Mucosa of descending colon (tissue), 3 donors: ENCODE measurements at regions not wholly inside any gene's neighbourhood (a gene's known extent, or its start where the extent isn't known, plus 50 kb on each side); places are given as distances from the start of the nearest gene placed in this dataset.

Experiments used
- ATAC-seq: fragments of 200-7000 bp; cut with Tn5 transposase; one replicate; pipeline ENCODE4 v1.9.1; 2020; ENCODE audit warnings: mild to moderate bottlenecking, moderate library complexity
- DNase-seq, 3 donors: peaks; one replicate each; pipeline ENCODE4 v3.0.0-alpha.2; 2020
- H3K36me3 ChIP-seq: fragments of 200-600 bp; one replicate; pipeline ENCODE4 v1.8.0; 2021; ENCODE audit warnings: low read depth, mild to moderate bottlenecking
- H3K4me1 ChIP-seq: fragments of 200-600 bp; one replicate; pipeline ENCODE4 v1.8.0; 2021; ENCODE audit warnings: low read depth, mild to moderate bottlenecking
- H3K4me3 ChIP-seq: fragments of 200-600 bp; one replicate; pipeline ENCODE4 v1.8.0; 2021; ENCODE audit warnings: mild to moderate bottlenecking
- H3K9me3 ChIP-seq: fragments of 200-600 bp; one replicate; pipeline ENCODE4 v1.8.0; 2021; ENCODE audit warnings: mild to moderate bottlenecking
- CTCF ChIP-seq: fragments of 200-600 bp; IDR thresholded peaks from one replicate; pipeline ENCODE4 v1.8.0; 2022; ENCODE audit warnings: antibody characterized with exemption, mild to moderate bottlenecking
- intact Hi-C, 2 donors: fragments of 100-400 bp; cut with DNase I in 1 of 2; cut with micrococcal nuclease in 1 of 2; formaldehyde crosslinking; loops; one replicate each; pipeline versions ENCODE4 v1.11.0 to v1.11.1; 2022; cut with DNase I, micrococcal nuclease
- donor health status: DM: no; HTN: no; CAD: no; lungs with moderate emphysema.
- donor health status: DM: no; HTN: no; CAD: no.
- donor health status: DM: no; HTN: yes; CAD: no.

GRCh38 chr7:88396948-88397322, 90.2 kb upstream of the STEAP4 start:
- no peak for TF ChIP-seq CTCF
- intact Hi-C loops, result no loop called here
- DNase-seq (no peak), ATAC-seq (no peak)
- Histone ChIP-seq H3K36me3 (no peaks in the 10 kb centered on the region), H3K4me1 (no peaks in the 10 kb centered on the region), H3K4me3 (no peak overlapping the region), H3K9me3 (no peaks in the 10 kb centered on the region)

DNA sequence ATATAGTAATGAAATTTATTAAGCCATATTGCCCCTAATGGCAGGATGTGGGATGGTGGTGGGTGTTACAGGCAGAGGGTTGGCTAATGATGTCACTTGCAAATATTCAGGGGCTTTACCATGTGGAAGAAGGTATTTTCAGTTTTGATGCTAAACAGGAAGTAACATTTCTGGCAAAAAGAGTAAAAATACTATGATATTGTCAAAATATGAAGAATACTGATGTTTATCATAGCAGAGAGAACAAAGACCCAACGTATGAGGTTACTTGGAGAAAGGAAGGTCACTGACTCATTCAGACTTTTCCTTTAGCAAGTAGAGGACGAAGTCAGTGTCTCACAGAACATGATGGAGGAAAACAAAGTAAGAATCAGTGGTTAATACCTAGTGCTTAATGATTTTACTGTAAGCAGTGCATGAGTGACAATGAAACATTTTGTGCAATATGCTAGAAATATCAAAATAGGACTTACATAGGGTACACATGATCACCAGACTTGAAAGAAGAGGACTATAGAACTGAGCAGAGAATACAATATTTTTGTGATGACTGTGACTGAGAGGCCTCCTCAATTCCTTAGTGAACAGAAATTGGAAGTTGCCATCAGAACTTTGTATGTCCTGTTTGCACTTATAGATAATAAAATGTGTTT, 89.7 kb upstream of the STEAP4 start:
- DNase-seq (no peak), ATAC-seq (no peak)
- intact Hi-C loops, result no loop called here
- Histone ChIP-seq H3K36me3 (no peaks in the 10 kb centered on the region), H3K4me3 (no peak overlapping the region), H3K9me3 (no peaks in the 10 kb centered on the region), H3K4me1 (no peaks in the 10 kb centered on the region)
- TF ChIP-seq CTCF, result no peak

DNA sequence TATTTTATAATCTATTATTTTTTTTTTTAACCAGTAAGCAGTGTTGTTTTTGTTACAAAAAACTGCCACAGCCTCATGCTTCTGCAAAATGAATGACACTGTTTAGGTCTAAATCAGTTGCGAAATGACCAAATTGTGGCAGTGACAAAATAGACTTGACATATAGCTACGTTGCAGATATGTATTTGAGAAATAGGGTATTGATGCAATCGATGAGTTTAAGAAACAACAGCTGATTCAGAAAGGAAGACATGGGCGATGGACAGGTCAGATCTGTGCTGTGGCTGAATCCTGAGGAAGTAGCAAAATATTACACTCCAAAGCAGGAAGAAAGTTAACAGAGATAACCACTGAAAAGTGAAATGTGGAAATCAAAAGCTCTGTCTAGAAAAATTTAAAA, 89.0 kb upstream of the STEAP4 start:
- H3K4me3 ChIP-seq, result no peak overlapping the region
- DNase-seq (no peak), ATAC-seq (no peak)
- intact Hi-C loops, result no loop called here
- no peaks in the 10 kb centered on the region for H3K36me3 ChIP-seq
- no peaks in the 10 kb centered on the region for H3K9me3 ChIP-seq
- H3K4me1 ChIP-seq, result no peaks in the 10 kb centered on the region
- TF ChIP-seq CTCF, result no peak

DNA sequence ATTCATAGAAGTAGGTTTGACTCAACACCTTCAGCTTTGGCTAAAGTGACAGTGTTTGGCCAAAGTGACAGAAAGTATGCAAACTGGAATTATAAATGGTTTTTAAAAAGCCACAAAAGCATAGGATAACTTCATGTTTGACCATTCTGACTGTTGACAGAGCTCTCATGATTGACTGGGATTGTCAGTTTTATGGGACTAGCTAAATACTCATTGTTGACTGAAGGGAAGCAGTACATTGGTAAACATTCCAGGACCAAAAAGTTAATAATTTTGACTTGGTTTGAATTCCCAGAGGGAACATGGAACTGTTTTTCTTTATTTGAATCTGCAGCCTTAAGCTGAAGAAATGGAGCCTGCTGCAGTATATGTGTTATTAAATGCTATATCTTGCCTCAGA, 84.6 kb upstream of the STEAP4 start:
- no peak for TF ChIP-seq CTCF
- Histone ChIP-seq H3K4me3 (no peak overlapping the region), H3K9me3 (no peaks in the 10 kb centered on the region), H3K4me1 (no peaks in the 10 kb centered on the region), H3K36me3 (no peaks in the 10 kb centered on the region)
- intact Hi-C loops, result no loop called here
- ATAC-seq (no peak), DNase-seq (no peak)

DNA sequence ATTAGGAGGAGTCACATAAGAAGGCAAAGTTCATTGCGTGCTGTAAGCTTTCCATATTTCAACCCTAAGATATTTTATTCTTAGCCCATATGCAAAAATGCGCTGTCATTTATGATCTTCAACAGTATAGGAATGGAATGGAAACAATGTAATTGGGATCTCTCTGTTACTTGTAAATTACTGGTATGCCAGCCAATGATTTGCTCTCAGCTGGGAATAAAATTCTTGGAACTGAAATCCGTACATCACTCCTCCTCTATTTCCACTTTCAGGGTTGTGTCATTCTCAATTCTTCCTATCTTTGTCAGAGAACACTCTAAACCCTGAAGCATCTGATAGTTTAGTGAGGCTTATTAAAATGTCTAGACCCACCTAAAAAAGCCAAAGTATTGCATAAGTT, 80.7 kb upstream of the STEAP4 start:
- no peaks in the 10 kb centered on the region for H3K9me3 ChIP-seq
- DNase-seq (no peak), ATAC-seq (peak; percentile 25)
- H3K4me1 ChIP-seq, result no peaks in the 10 kb centered on the region
- no peak for TF ChIP-seq CTCF
- no peak overlapping the region for H3K4me3 ChIP-seq
- no peaks in the 10 kb centered on the region for H3K36me3 ChIP-seq
- intact Hi-C loops, result no loop called here

GRCh38 chr7:88386665-88387156, 80.0 kb upstream of the STEAP4 start:
- no peak for TF ChIP-seq CTCF
- Histone ChIP-seq H3K4me3 (no peak overlapping the region), H3K36me3 (no peaks in the 10 kb centered on the region), H3K9me3 (no peaks in the 10 kb centered on the region), H3K4me1 (no peaks in the 10 kb centered on the region)
- DNase-seq (no peak), ATAC-seq (peak; percentile 50)
- intact Hi-C loops, result no loop called here
